Esophagus muscularis mucosa (tissue), 4 donors: ENCODE measurements at regions not wholly inside any gene's neighbourhood (a gene's known extent, or its start where the extent isn't known, plus 50 kb on each side); places are given as distances from the start of the nearest gene placed in this dataset.

Experiments
- DNase-seq: peaks from one replicate; pipeline ENCODE4 v3.0.0-alpha.2; 2017; ENCODE audit errors: extremely low spot score
- H3K27ac ChIP-seq, 4 donors: fragments of 200-600 bp; sonication (generic); replicated peaks in 1 of 4; 1 replicate in 3 of 4; 2 replicates in 1 of 4; pipeline ENCODE4 v1.5.1; 2016 to 2019; ENCODE audit warnings: mild to moderate bottlenecking in 1 of 4
- H3K27me3 ChIP-seq, 4 donors: fragments of 200-600 bp; sonication (generic); one replicate each; pipeline versions ENCODE4 v1.5.1 to v1.6.0; 2016 to 2019
- H3K36me3 ChIP-seq, 4 donors: fragments of 200-600 bp; sonication (generic); one replicate each; pipeline ENCODE4 v1.5.1; 2016 to 2019
- H3K4me1 ChIP-seq, 4 donors: fragments of 200-600 bp; sonication (generic); one replicate each; pipeline ENCODE4 v1.5.1; 2016 to 2019
- H3K4me3 ChIP-seq, 4 donors: fragments of 200-600 bp; sonication (generic); 1 replicate in 2 of 4; 2 replicates in 2 of 4; pipeline ENCODE4 v1.5.1; 2016 to 2019; ENCODE audit warnings: mild to moderate bottlenecking in 4 of 4, moderate library complexity in 1 of 4
- H3K9me3 ChIP-seq, 4 donors: fragments of 200-600 bp; sonication (generic); 1 replicate in 3 of 4; 2 replicates in 1 of 4; pipeline ENCODE4 v1.5.1; 2016 to 2019
- EP300 ChIP-seq: sonication (generic); formaldehyde crosslinking; IDR thresholded peaks from one replicate; pipeline ENCODE4 v1.6.1; 2017; ENCODE audit warnings: antibody characterized with exemption
- POLR2A ChIP-seq: fragments of 450-650 bp; IDR thresholded peaks from one replicate; pipeline ENCODE4 v1.6.1; 2017; ENCODE audit warnings: antibody characterized with exemption, moderate library complexity, mild to moderate bottlenecking, low read depth
- POLR2AphosphoS5 ChIP-seq, 2 donors: sonication (generic); formaldehyde crosslinking; IDR thresholded peaks; one replicate each; pipeline ENCODE4 v1.6.1; 2017; ENCODE audit warnings: antibody characterized with exemption in 2 of 2
- WGBS: methylation state at CpG from one replicate; pipeline ENCODE4 v1.1.5; 2018; 5-methylcytosine and 5-hydroxymethylcytosine counted together
- intact Hi-C: fragments of 100-400 bp; cut with DNase I; formaldehyde crosslinking; loops from one replicate; pipeline ENCODE4 v1.15.1; 2023
- TF ChIP-seq, protein P1 (sequence below), 3 experiments: fragments of 200-600 bp in 2 of 3; fragments of 450-650 bp in 1 of 3; sonication (generic) in 2 of 3; IDR thresholded peaks; one replicate each; pipeline ENCODE4 v1.5.1; 2017 to 2019; ENCODE audit warnings: antibody characterized with exemption in 3 of 3, mild to moderate bottlenecking in 2 of 3, moderate library complexity in 1 of 3

DNA sequence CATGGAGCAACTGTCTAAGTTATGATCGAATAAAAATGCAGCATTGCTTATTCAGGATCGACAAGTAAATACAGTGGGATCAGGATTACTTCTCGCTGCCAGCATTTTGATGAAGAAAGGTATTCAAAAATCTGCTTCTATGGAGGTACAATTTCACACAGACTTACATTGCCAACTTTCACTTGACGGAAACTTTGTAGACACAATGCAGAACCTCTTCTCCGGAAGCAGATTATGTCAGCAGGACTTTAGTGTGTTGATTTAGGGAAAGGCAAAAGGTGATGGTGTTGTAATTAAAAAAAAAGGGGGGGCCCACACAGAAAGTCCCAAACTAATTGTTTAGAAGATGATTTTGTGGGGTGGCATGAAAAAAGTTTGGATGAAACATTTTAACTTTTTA lies 462.4 kb upstream of the KLF6 start:
- TF ChIP-seq, protein P1, sequence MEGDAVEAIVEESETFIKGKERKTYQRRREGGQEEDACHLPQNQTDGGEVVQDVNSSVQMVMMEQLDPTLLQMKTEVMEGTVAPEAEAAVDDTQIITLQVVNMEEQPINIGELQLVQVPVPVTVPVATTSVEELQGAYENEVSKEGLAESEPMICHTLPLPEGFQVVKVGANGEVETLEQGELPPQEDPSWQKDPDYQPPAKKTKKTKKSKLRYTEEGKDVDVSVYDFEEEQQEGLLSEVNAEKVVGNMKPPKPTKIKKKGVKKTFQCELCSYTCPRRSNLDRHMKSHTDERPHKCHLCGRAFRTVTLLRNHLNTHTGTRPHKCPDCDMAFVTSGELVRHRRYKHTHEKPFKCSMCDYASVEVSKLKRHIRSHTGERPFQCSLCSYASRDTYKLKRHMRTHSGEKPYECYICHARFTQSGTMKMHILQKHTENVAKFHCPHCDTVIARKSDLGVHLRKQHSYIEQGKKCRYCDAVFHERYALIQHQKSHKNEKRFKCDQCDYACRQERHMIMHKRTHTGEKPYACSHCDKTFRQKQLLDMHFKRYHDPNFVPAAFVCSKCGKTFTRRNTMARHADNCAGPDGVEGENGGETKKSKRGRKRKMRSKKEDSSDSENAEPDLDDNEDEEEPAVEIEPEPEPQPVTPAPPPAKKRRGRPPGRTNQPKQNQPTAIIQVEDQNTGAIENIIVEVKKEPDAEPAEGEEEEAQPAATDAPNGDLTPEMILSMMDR (IDR thresholded peaks at IDR 0.05), result no peak
- no peak for TF ChIP-seq EP300
- no peak for TF ChIP-seq POLR2A
- TF ChIP-seq POLR2AphosphoS5 (IDR thresholded peaks at IDR 0.05), result no peak

DNA sequence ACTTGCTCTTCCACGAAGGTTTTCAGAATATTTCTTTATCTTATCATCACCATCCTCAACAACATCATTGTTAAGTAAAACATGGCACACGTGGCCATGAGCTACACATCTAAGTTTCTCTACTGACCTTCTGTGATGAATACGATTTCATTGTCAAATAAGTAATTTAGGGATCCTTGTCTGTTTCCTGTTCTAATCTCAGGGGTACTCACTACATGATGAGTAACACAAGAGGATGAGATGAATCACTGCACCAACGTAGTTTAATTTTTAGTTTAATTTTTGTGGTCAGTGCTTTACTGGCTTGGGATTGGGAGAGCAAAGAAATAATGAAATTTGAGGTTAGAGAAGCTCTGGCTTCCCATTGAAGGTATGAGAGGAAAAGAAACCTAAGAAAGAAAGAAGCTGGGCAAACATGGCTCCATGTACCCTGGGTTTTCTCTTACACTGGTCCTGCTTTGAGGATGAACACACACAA lies 461.9 kb upstream of the KLF6 start:
- no peaks in the 10 kb centered on the region for H3K36me3 ChIP-seq
- peak overlapping the region; percentile 89 to 92 (median 90) for H3K27ac ChIP-seq
- WGBS, result 31% methylated on average over 4 of the region's 4 CpGs
- no peak for TF ChIP-seq POLR2A
- TF ChIP-seq, protein P1 (IDR thresholded peaks at IDR 0.05), result no peak
- TF ChIP-seq EP300, result no peak
- peak in 1 of 2 donors; percentile 7 for TF ChIP-seq POLR2AphosphoS5 (IDR thresholded peaks at IDR 0.05)
- H3K27me3 ChIP-seq, result no peaks in the 10 kb centered on the region
- intact Hi-C loops, result no loop called here
- peaks cover 7 to 40% (median 26%) of the 10 kb centered on the region in 4 donors for H3K4me1 ChIP-seq
- no peak for DNase-seq
- H3K9me3 ChIP-seq, result no peaks in the 10 kb centered on the region
- no peak overlapping the region for H3K4me3 ChIP-seq

More for the DNA sequence above, 462.4 kb upstream of the KLF6 start:
- no peaks in the 10 kb centered on the region for H3K27me3 ChIP-seq
- 83% methylated on average over 5 of the region's 5 CpGs for WGBS
- peaks cover 7 to 39% (median 22%) of the 10 kb centered on the region in 4 donors for H3K4me1 ChIP-seq
- DNase-seq, result no peak
- intact Hi-C loops, result no loop called here
- no peaks in the 10 kb centered on the region for H3K9me3 ChIP-seq
- H3K27ac ChIP-seq, result peak overlapping the region; percentile 89 to 92 (median 90)
- H3K4me3 ChIP-seq, result no peak overlapping the region
- no peaks in the 10 kb centered on the region for H3K36me3 ChIP-seq

DNA sequence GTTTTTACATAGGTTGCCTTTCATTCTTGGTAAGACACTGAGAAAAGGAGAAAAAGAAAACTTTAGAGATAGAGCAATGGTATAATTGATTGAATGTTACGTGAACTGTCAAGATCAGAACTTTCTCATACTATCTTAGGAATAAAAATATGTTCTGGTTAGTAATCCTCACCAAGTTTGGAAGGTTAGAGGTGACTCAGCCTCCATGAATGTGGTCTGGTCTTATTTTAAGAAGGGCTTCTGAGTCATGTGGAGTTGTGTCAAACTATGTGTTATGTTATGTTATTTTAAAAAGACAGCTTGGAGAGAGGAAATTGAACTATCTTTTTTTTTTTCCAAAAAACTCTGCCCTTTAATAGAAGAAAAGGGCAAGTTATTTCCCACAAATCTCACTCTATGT lies 458.6 kb upstream of the KLF6 start:
- Histone ChIP-seq H3K27ac (peak overlapping the region; percentile 89 to 92 (median 90)), H3K4me3 (peak overlapping the region; percentile 46 to 60 (median 58)), H3K27me3 (no peaks in the 10 kb centered on the region), H3K4me1 (peaks cover 7 to 66% (median 43%) of the 10 kb centered on the region in 4 donors), H3K36me3 (no peaks in the 10 kb centered on the region), H3K9me3 (no peaks in the 10 kb centered on the region)
- intact Hi-C loops, result loop anchor here (5.0 kb wide), 2 partner anchors 254 to 461 kb away; no protein-coding TSS in a partner anchor
- WGBS, result 27% methylated on average over 1 of the region's 1 CpG
- DNase-seq, result no peak
- TF ChIP-seq, protein P1 (IDR thresholded peaks at IDR 0.05), result no peak
- TF ChIP-seq POLR2A (no peak), EP300 (peak; percentile 46), POLR2AphosphoS5 (IDR thresholded peaks at IDR 0.05) (peak; percentile 8 to 89)

DNA sequence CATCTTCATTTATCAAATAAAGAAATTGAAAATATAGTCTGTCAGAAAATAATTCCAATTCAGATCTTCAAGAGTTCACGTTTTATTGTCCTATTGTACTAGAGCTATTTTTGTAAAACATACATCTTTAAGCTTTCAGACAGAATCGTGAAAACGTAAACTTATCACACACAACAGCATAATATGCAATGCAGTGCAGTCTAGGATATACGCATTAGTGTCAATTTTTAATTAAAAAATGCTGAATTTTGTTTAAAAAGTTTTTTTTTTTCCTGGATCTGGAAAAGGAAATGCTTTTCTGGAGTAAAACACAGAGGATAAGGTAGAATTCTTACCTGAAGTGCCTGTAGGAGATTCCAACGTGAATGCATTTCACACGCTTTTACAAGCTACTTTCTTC lies 458.2 kb upstream of the KLF6 start:
- H3K27me3 ChIP-seq, result no peaks in the 10 kb centered on the region
- TF ChIP-seq POLR2AphosphoS5 (IDR thresholded peaks at IDR 0.05) (no peak), POLR2A (no peak), EP300 (no peak)
- TF ChIP-seq, protein P1 (IDR thresholded peaks at IDR 0.05), result no peak
- H3K27ac ChIP-seq, result peak overlapping the region; percentile 89 to 92 (median 90)
- peaks cover 7 to 70% (median 44%) of the 10 kb centered on the region in 4 donors for H3K4me1 ChIP-seq
- WGBS, result 44% methylated on average over 6 of the region's 6 CpGs
- intact Hi-C loops, result loop anchor here (5.0 kb wide), 2 partner anchors 254 to 461 kb away; no protein-coding TSS in a partner anchor
- no peaks in the 10 kb centered on the region for H3K9me3 ChIP-seq
- no peaks in the 10 kb centered on the region for H3K36me3 ChIP-seq
- no peak for DNase-seq
- H3K4me3 ChIP-seq, result peak overlapping the region; percentile 46 to 60 (median 58)
